ENCODE measurements at regions not wholly inside any gene's neighbourhood (a gene's known extent, or its start where the extent isn't known, plus 50 kb on each side); places are given as distances from the start of the nearest gene placed in this dataset.
"Not testable (repeated sequence)": the region's sequence is repeated elsewhere in the genome, so short reads cannot be mapped to it uniquely, and the experiment has no call there.

DNA sequence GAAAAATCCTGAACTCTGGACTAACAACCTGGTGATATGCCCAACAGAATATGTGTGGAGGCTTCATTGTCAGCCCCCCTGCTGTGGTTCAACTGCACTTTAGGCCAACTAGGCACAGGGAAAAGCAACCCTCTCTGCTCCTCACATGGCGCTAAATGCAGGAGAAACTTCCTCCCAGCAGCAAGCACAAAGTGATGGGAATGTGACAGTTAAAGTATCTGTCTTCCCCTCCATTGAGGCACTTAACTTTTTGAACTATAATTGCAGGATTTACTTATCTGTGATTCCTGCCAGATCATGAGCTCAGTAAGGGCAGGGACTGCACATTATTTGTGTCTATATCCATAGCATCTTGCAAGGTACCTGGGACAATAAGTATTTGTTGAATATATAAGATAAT lies 981.2 kb upstream of the KLHL29 start:
- ATAC-seq: no peak

DNA sequence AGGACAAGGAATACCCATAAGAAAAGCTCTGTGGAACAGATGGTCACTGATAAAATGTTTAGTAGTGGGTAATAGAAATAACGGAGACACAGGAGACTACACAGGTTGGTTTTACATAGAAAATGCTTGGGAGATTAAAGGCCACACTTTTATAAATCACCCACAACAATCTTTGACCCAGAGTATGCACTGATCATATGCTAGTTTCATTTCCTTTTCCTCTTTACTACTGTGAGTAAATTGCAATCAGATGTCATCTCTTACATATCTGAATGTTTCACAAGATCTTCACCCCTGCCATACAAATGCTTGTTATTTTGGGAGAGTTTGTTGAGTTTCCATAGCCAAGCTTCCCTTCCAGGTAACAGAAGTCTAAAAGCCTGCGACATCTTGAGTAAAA lies 978.4 kb upstream of the KLHL29 start:
- DNase-seq (ENCODE audit: low spot score in 2 of 2): no peak
- Mint-ChIP-seq H3K36me3 (no peaks in the 10 kb centered on the region), H3K9me3 (peaks cover 23 to 25% of the 10 kb centered on the region in 2 donors), H3K27ac (no peak overlapping the region)
- no peak for ATAC-seq

More for the DNA sequence above, 981.2 kb upstream of the KLHL29 start:
- Mint-ChIP-seq H3K36me3 (no peaks in the 10 kb centered on the region), H3K27ac (no peak overlapping the region), H3K9me3 (peaks cover 21 to 25% of the 10 kb centered on the region in 2 donors)
- no peak for DNase-seq (ENCODE audit: low spot score in 2 of 2)

- H3K9me3 Mint-ChIP-seq: peaks cover 15 to 20% of the 10 kb centered on the region in 2 donors
- no peak overlapping the region for H3K27ac Mint-ChIP-seq
- no peak for DNase-seq (ENCODE audit: low spot score in 2 of 2)
- no peak for ATAC-seq
- H3K36me3 Mint-ChIP-seq: peaks cover 0 to 5% of the 10 kb centered on the region in 2 donors
Observed at GRCh38 chr2:22420076-22420475, 964.9 kb upstream of the KLHL29 start.

GRCh38 chr2:22442051-22442450 lies 942.9 kb upstream of the KLHL29 start:
- ATAC-seq (no peak), DNase-seq (ENCODE audit: low spot score in 2 of 2) (no peak)
- Mint-ChIP-seq H3K36me3 (no peaks in the 10 kb centered on the region), H3K27ac (no peak overlapping the region), H3K9me3 (peaks cover under 1 to 23% of the 10 kb centered on the region in 2 donors)

- H3K36me3 Mint-ChIP-seq: no peaks in the 10 kb centered on the region
Observed at GRCh38 chr2:22444281-22444680, 940.7 kb upstream of the KLHL29 start.

GRCh38 chr2:22449696-22450095 lies 935.3 kb upstream of the KLHL29 start:
- DNase-seq (ENCODE audit: low spot score in 2 of 2) (no peak), ATAC-seq (no peak)
- Mint-ChIP-seq H3K9me3 (peaks cover 10% of the 10 kb centered on the region in 2 donors), H3K27ac (no peak overlapping the region), H3K36me3 (no peaks in the 10 kb centered on the region)

More at GRCh38 chr2:22444281-22444680, 940.7 kb upstream of the KLHL29 start:
- DNase-seq (ENCODE audit: low spot score in 2 of 2) (no peak), ATAC-seq (no peak)
- Mint-ChIP-seq H3K9me3 (peaks cover 0 to 18% of the 10 kb centered on the region in 2 donors), H3K27ac (no peak overlapping the region)

DNA sequence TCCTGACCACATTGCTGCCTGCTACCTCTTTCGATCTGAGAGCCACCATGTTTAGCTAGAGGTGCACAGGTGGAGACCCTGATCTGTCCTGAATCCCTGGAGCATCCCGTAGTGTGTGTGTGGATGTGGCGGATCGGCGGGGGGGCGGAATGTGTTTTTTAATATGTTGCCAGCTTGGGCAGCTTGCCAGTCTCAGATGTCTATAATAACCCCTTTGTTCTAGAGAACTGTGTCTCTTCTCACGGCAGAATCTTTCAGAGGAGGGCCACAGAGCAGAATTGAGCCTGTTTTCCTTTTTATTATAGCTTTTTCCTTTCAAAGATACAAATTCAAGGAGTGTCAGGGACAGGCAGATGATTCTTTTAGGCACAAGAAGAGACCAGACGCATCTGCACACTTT lies 934.1 kb upstream of the KLHL29 start:
- no peaks in the 10 kb centered on the region for H3K36me3 Mint-ChIP-seq

DNA sequence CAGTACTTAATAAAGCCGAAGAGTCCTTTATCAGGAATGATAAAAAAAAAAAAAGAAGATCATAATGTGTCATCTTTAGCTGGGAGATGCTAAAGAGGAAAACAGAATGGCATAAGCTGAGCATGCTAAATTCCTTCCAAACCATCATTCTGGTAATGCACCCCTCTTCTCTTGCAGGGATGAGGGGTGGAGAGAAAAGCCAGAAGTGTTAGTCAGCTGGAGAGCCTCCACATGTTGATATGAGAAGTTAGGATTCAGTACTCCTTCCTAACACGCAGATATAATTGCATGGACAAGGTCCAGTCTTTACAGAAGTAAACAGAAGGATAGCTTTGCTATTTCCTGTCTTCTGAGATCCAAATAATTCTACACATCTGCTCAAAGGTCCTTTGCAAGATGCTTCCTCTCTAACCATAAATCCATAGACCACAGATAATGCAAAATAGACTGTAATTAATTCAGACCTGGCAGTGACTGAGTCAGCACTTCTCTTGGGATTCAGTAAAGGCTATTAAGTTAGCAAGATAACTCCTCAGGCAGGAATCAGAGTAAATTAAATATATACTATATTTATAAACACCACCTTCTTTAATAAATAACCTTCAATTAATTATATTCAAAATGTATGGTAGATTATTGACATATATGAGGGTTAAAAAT lies 930.0 kb upstream of the KLHL29 start:
- H3K27ac Mint-ChIP-seq: no peak overlapping the region

More for the DNA sequence above, 934.1 kb upstream of the KLHL29 start:
- Mint-ChIP-seq H3K27ac (no peak overlapping the region), H3K9me3 (peaks cover 5 to 11% of the 10 kb centered on the region in 2 donors)
- ATAC-seq: no peak
- DNase-seq (ENCODE audit: low spot score in 2 of 2): no peak

GRCh38 chr2:22458440-22458839 lies 926.5 kb upstream of the KLHL29 start:
- Mint-ChIP-seq H3K36me3 (no peaks in the 10 kb centered on the region), H3K27ac (no peak overlapping the region), H3K9me3 (peaks cover 8 to 11% of the 10 kb centered on the region in 2 donors)
- DNase-seq (ENCODE audit: low spot score in 2 of 2) (no peak), ATAC-seq (no peak)

More for the DNA sequence above, 930.0 kb upstream of the KLHL29 start:
- Mint-ChIP-seq H3K36me3 (no peaks in the 10 kb centered on the region), H3K9me3 (peaks cover 5 to 11% of the 10 kb centered on the region in 2 donors)
- ATAC-seq: no peak
- no peak for DNase-seq (ENCODE audit: low spot score in 2 of 2)

- not testable (repeated sequence) for H3K27ac Mint-ChIP-seq
- peaks cover 14 to 26% of the 10 kb centered on the region in 2 donors for H3K9me3 Mint-ChIP-seq
Observed at GRCh38 chr2:22475103-22475502, 909.9 kb upstream of the KLHL29 start.

GRCh38 chr2:22478329-22478728 lies 906.6 kb upstream of the KLHL29 start:
- H3K9me3 Mint-ChIP-seq: peaks cover 19 to 37% of the 10 kb centered on the region in 2 donors
- no peak for DNase-seq (ENCODE audit: low spot score in 2 of 2)
- ATAC-seq: no peak
- no peak overlapping the region for H3K27ac Mint-ChIP-seq
- peaks cover 0 to 7% of the 10 kb centered on the region in 2 donors for H3K36me3 Mint-ChIP-seq

More at GRCh38 chr2:22475103-22475502, 909.9 kb upstream of the KLHL29 start:
- DNase-seq (ENCODE audit: low spot score in 2 of 2); ATAC-seq; H3K36me3 Mint-ChIP-seq: not testable (repeated sequence)

GRCh38 chr2:22481486-22482259 lies 903.3 kb upstream of the KLHL29 start:
- DNase-seq (ENCODE audit: low spot score in 2 of 2) (no peak), ATAC-seq (no peak)
- H3K27ac Mint-ChIP-seq: no peak overlapping the region
- peaks cover 19 to 27% of the 10 kb centered on the region in 2 donors for H3K9me3 Mint-ChIP-seq
- H3K36me3 Mint-ChIP-seq: no peaks in the 10 kb centered on the region

DNA sequence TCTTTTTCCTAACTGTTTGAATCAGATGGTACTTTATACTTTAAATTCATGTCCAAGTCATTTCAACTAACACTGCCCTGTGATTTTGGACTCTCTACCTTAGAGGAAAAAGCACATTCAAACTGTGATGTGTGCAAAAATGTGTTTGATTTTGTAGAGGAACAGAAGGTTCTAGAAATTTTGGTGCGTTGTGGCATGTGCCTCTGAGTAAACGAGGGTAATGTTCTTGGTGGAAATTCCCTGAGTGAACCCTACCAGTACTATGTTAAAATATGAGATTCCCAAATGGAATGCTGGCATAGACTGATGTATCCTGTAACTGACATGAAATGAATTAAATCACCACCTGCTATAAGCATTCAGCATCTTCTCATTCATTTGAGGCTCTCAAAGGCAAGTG lies 901.9 kb upstream of the KLHL29 start:
- ATAC-seq (no peak), DNase-seq (ENCODE audit: low spot score in 2 of 2) (no peak)
- no peaks in the 10 kb centered on the region for H3K36me3 Mint-ChIP-seq
- no peak overlapping the region for H3K27ac Mint-ChIP-seq
- peaks cover 12 to 21% of the 10 kb centered on the region in 2 donors for H3K9me3 Mint-ChIP-seq

- peaks cover 10 to 22% of the 10 kb centered on the region in 2 donors for H3K9me3 Mint-ChIP-seq
- ATAC-seq: no peak
- no peaks in the 10 kb centered on the region for H3K36me3 Mint-ChIP-seq
- no peak overlapping the region for H3K27ac Mint-ChIP-seq
- no peak for DNase-seq (ENCODE audit: low spot score in 2 of 2)
Observed at GRCh38 chr2:22485486-22485885, 899.5 kb upstream of the KLHL29 start.

DNA sequence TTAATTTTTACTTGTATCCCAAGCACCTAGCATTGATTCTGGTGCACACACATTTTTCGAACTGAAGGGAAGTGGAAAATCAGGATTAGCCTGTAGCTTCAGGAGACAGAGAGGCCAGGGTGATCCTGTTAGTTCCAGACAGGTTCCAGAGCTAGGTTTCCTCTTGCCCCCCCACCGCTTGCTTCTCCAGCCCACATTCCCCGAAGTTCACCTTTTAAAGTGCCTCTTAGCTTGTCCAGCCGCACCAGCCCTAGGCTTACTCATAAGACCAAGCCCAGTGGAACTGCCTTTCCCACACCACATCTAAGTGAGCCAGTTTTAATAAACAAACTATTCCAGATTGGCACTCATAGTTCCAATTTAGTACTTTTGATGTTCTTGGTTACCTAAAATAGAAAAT lies 898.6 kb upstream of the KLHL29 start:
- Mint-ChIP-seq H3K9me3 (peaks cover 10 to 17% of the 10 kb centered on the region in 2 donors), H3K36me3 (no peaks in the 10 kb centered on the region), H3K27ac (no peak overlapping the region)
- no peak for ATAC-seq
- DNase-seq (ENCODE audit: low spot score in 2 of 2): no peak

DNA sequence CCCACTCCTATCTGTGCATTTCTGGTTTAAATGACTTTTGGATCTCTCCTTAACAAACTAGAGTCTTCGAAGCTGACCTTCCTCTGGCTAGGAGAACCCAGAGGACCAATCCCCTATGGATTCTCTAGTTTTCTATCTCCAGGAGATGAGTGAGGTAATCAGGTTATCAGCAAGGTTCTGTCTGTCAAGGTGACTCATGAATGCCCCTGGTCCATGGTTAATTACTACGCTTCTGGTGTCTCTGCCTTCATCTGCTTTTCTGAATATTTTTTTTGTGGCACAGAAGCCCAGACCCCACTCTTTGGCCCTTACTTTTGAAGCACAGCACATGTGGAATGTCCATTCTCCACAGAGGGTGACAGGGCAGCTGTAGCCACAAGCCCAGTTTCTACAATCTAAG lies 897.9 kb upstream of the KLHL29 start:
- Mint-ChIP-seq H3K36me3 (no peaks in the 10 kb centered on the region), H3K27ac (no peak overlapping the region), H3K9me3 (peaks cover 6 to 14% of the 10 kb centered on the region in 2 donors)
- ATAC-seq: no peak
- no peak for DNase-seq (ENCODE audit: low spot score in 2 of 2)

DNA sequence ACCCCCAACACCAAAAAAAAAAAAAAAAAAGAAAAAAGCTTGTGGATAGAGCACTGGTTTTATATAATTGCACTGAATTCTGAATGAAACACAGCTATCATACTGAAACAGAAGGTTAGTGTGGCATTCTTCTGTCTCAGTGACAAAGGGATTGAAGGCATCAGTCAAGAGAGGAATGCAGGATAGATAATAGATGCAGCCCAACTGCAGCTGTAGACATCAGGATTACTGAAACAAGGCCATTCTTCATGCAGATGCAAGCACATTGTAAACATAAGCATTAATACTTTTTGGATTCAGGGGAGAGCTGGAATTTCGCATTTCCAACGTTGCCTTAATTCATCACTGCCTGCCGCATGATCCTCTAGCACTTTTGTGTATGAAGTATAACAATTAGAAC lies 897.4 kb upstream of the KLHL29 start:
- H3K27ac Mint-ChIP-seq: no peak overlapping the region
- ATAC-seq (no peak), DNase-seq (ENCODE audit: low spot score in 2 of 2) (no peak)
- H3K9me3 Mint-ChIP-seq: peaks cover 8 to 17% of the 10 kb centered on the region in 2 donors
- H3K36me3 Mint-ChIP-seq: no peaks in the 10 kb centered on the region

All from activated naive CD4-positive, alpha-beta T cell treated with anti-CD3 and anti-CD28 coated beads, Interleukin-2, amount 50 U/mL, for 72 hours (primary cell).